ENCODE measurements at regions not wholly inside any gene's neighbourhood (a gene's known extent, or its start where the extent isn't known, plus 50 kb on each side); places are given as distances from the start of the nearest gene placed in this dataset.

GRCh38 chr5:164345853-164346252 is 840.4 kb downstream of the MAT2B start:
- TF ChIP-seq, protein P1, sequence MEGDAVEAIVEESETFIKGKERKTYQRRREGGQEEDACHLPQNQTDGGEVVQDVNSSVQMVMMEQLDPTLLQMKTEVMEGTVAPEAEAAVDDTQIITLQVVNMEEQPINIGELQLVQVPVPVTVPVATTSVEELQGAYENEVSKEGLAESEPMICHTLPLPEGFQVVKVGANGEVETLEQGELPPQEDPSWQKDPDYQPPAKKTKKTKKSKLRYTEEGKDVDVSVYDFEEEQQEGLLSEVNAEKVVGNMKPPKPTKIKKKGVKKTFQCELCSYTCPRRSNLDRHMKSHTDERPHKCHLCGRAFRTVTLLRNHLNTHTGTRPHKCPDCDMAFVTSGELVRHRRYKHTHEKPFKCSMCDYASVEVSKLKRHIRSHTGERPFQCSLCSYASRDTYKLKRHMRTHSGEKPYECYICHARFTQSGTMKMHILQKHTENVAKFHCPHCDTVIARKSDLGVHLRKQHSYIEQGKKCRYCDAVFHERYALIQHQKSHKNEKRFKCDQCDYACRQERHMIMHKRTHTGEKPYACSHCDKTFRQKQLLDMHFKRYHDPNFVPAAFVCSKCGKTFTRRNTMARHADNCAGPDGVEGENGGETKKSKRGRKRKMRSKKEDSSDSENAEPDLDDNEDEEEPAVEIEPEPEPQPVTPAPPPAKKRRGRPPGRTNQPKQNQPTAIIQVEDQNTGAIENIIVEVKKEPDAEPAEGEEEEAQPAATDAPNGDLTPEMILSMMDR (IDR thresholded peaks at IDR 0.05; ENCODE audit: low read length): no peak
- no peak for TF ChIP-seq EZH2 (IDR thresholded peaks at IDR 0.05; ENCODE audit: borderline replicate concordance, low read length)
